Activated T-cell treated with anti-CD3 and anti-CD28 coated beads, Interleukin-2, amount 50 U/mL, for 4 hours (primary cell): ENCODE measurements at regions not wholly inside any gene's neighbourhood (a gene's known extent, or its start where the extent isn't known, plus 50 kb on each side); places are given as distances from the start of the nearest gene placed in this dataset.

Experiments used
- ATAC-seq, 2 donors: fragments of 200-7000 bp; cut with Tn5 transposase; one replicate each; pipeline ENCODE4 v1.10.0; 2021
- DNase-seq: peaks from one replicate; pipeline ENCODE4 v3.0.0-alpha.2; 2020
- H3K27me3 Mint-ChIP-seq: one replicate; pipeline ENCODE4 v1.8.0; 2021; ENCODE audit warnings: low read depth, mixed read lengths
- H3K36me3 Mint-ChIP-seq: one replicate; pipeline ENCODE4 v1.8.0; 2022; ENCODE audit warnings: mixed read lengths; ENCODE audit not compliant: insufficient read depth
- H3K4me1 Mint-ChIP-seq: one replicate; pipeline ENCODE4 v1.8.0; 2021; ENCODE audit warnings: low read depth, mixed read lengths
- H3K4me3 Mint-ChIP-seq: one replicate; pipeline ENCODE4 v1.8.0; 2021; ENCODE audit warnings: mild to moderate bottlenecking, moderate library complexity, mixed read lengths
- H3K9me3 Mint-ChIP-seq: one replicate; pipeline ENCODE4 v1.8.0; 2021; ENCODE audit warnings: mixed read lengths

GRCh38 chr5:82419559-82420332 is 141.6 kb upstream of the RPS23 start:
- no peaks in the 10 kb centered on the region for H3K27me3 Mint-ChIP-seq
- no peaks in the 10 kb centered on the region for H3K4me1 Mint-ChIP-seq

GRCh38 chr5:82418608-82418950 is 140.4 kb upstream of the RPS23 start:
- no peaks in the 10 kb centered on the region for H3K27me3 Mint-ChIP-seq
- H3K9me3 Mint-ChIP-seq = no peaks in the 10 kb centered on the region
- no peak for ATAC-seq

More at GRCh38 chr5:82419559-82420332, 141.6 kb upstream of the RPS23 start:
- H3K4me3 Mint-ChIP-seq = no peak overlapping the region
- ATAC-seq (no peak), DNase-seq (no peak)
- no peaks in the 10 kb centered on the region for H3K36me3 Mint-ChIP-seq
- no peaks in the 10 kb centered on the region for H3K9me3 Mint-ChIP-seq

GRCh38 chr5:82417776-82418607 is 139.8 kb upstream of the RPS23 start:
- no peak overlapping the region for H3K4me3 Mint-ChIP-seq

More at GRCh38 chr5:82418608-82418950, 140.4 kb upstream of the RPS23 start:
- Mint-ChIP-seq H3K4me1 (no peaks in the 10 kb centered on the region), H3K4me3 (no peak overlapping the region), H3K36me3 (no peaks in the 10 kb centered on the region)
- no peak for DNase-seq

GRCh38 chr5:82416512-82416911 is 138.4 kb upstream of the RPS23 start:
- Mint-ChIP-seq H3K4me1 (no peaks in the 10 kb centered on the region), H3K4me3 (no peak overlapping the region), H3K27me3 (no peaks in the 10 kb centered on the region), H3K9me3 (no peaks in the 10 kb centered on the region), H3K36me3 (no peaks in the 10 kb centered on the region)
- DNase-seq (no peak), ATAC-seq (no peak)

More at GRCh38 chr5:82417776-82418607, 139.8 kb upstream of the RPS23 start:
- Mint-ChIP-seq H3K27me3 (no peaks in the 10 kb centered on the region), H3K36me3 (no peaks in the 10 kb centered on the region), H3K9me3 (no peaks in the 10 kb centered on the region), H3K4me1 (no peaks in the 10 kb centered on the region)
- DNase-seq (no peak), ATAC-seq (no peak)

DNA sequence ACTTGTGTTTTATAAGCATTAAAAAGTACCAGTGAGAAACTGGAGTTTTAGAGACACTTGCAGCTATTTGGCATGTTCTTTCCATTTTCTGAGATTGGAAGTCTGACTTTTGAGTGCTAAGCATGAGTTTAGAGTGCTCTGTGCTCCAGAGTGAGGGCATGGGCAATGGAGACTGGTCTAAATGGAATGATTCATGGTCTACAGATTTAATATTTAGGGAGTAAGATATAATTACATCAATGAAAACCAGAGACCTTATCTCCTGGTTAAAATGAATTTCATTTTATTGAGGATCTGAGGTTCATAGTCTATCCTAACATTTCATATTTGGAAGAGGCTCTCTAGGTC is 135.9 kb upstream of the RPS23 start:
- Mint-ChIP-seq H3K36me3 (no peaks in the 10 kb centered on the region), H3K9me3 (no peaks in the 10 kb centered on the region), H3K27me3 (no peaks in the 10 kb centered on the region), H3K4me3 (no peak overlapping the region), H3K4me1 (no peaks in the 10 kb centered on the region)
- ATAC-seq (no peak), DNase-seq (no peak)

- H3K27me3 Mint-ChIP-seq = no peaks in the 10 kb centered on the region
- DNase-seq (no peak), ATAC-seq (no peak)
- H3K36me3 Mint-ChIP-seq = no peaks in the 10 kb centered on the region
- no peaks in the 10 kb centered on the region for H3K4me1 Mint-ChIP-seq
- no peaks in the 10 kb centered on the region for H3K9me3 Mint-ChIP-seq
- H3K4me3 Mint-ChIP-seq = no peak overlapping the region
These were observed 135.3 kb upstream of the RPS23 start for GRCh38 chr5:82413302-82414040.

DNA sequence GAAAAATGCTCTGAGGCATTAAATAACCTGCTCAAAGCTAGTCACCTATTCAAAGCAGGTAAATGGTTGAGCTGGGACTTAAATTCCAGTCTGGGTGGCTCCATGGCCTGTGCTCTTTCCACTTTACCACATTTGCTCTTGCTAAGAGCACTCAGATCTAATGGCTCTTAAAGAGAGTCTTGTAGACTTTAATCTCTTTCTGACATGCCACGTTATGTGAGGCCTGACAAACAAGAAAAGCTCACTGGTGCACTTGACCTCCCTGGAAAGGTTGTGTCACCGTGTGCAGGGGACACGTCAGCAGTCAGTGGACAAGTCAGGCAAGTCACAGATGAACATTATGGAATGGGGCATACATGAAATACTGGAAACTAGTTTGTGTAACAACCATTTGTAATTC is 129.9 kb upstream of the RPS23 start:
- no peaks in the 10 kb centered on the region for H3K27me3 Mint-ChIP-seq
- no peaks in the 10 kb centered on the region for H3K4me1 Mint-ChIP-seq
- H3K36me3 Mint-ChIP-seq = no peaks in the 10 kb centered on the region
- ATAC-seq = no peak
- H3K9me3 Mint-ChIP-seq = peaks cover 5% of the 10 kb centered on the region
- DNase-seq = no peak
- H3K4me3 Mint-ChIP-seq = no peak overlapping the region

- no peaks in the 10 kb centered on the region for H3K27me3 Mint-ChIP-seq
- H3K36me3 Mint-ChIP-seq = no peaks in the 10 kb centered on the region
- H3K4me1 Mint-ChIP-seq = no peaks in the 10 kb centered on the region
- no peak overlapping the region for H3K4me3 Mint-ChIP-seq
- ATAC-seq = no peak
- DNase-seq = no peak
- H3K9me3 Mint-ChIP-seq = peaks cover 5% of the 10 kb centered on the region
These were observed 128.1 kb upstream of the RPS23 start for GRCh38 chr5:82406205-82406773.

- no peaks in the 10 kb centered on the region for H3K4me1 Mint-ChIP-seq
- H3K4me3 Mint-ChIP-seq = no peak overlapping the region
- ATAC-seq = no peak
- no peaks in the 10 kb centered on the region for H3K27me3 Mint-ChIP-seq
- DNase-seq = no peak
- H3K36me3 Mint-ChIP-seq = no peaks in the 10 kb centered on the region
- peaks cover 5% of the 10 kb centered on the region for H3K9me3 Mint-ChIP-seq
These were observed 127.6 kb upstream of the RPS23 start for GRCh38 chr5:82405618-82406204.

- H3K4me3 Mint-ChIP-seq = no peak overlapping the region
- no peaks in the 10 kb centered on the region for H3K36me3 Mint-ChIP-seq
- peaks cover 5% of the 10 kb centered on the region for H3K9me3 Mint-ChIP-seq
- H3K27me3 Mint-ChIP-seq = no peaks in the 10 kb centered on the region
- DNase-seq = no peak
- no peak for ATAC-seq
- H3K4me1 Mint-ChIP-seq = no peaks in the 10 kb centered on the region
These were observed 127.0 kb upstream of the RPS23 start for GRCh38 chr5:82405161-82405560.

DNA sequence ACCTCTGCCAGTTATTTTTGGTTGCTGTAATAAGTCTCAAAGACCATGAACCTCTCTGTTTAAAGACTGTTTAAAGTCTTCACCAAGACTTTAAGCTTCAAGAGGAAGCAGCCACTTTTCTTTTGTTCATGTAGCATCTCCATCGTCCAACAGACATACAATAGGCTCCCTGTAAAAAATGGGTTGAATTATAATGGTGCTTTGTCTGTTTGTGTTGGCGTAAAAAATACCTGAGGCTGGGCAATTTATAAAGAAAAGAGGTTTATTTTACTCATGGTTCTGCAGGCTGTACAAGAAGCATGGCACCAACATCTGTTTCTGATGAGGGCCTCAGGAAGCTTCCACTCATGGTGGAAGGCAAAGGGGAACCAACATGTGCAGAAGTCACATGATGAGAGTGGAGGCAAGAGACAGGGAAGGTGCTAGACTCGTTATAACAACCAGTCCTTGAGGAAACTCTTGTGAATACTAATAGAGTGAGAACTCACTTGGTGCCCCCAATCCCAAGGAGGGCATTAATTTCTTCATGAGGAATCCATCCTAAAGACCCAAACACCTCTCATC is 126.3 kb upstream of the RPS23 start:
- Mint-ChIP-seq H3K9me3 (peaks cover 5% of the 10 kb centered on the region), H3K36me3 (no peaks in the 10 kb centered on the region), H3K27me3 (no peaks in the 10 kb centered on the region), H3K4me1 (no peaks in the 10 kb centered on the region), H3K4me3 (no peak overlapping the region)
- DNase-seq (no peak), ATAC-seq (no peak)

GRCh38 chr5:82403724-82404123 is 125.6 kb upstream of the RPS23 start:
- Mint-ChIP-seq H3K4me3 (no peak overlapping the region), H3K4me1 (no peaks in the 10 kb centered on the region), H3K36me3 (no peaks in the 10 kb centered on the region), H3K27me3 (no peaks in the 10 kb centered on the region), H3K9me3 (peaks cover 5% of the 10 kb centered on the region)
- no peak for ATAC-seq
- no peak for DNase-seq

- DNase-seq (no peak), ATAC-seq (no peak)
- Mint-ChIP-seq H3K4me1 (no peaks in the 10 kb centered on the region), H3K36me3 (no peaks in the 10 kb centered on the region), H3K4me3 (no peak overlapping the region), H3K9me3 (peaks cover 5% of the 10 kb centered on the region), H3K27me3 (no peaks in the 10 kb centered on the region)
These were observed 124.9 kb upstream of the RPS23 start for GRCh38 chr5:82403026-82403425.

GRCh38 chr5:82399111-82399510 is 121.0 kb upstream of the RPS23 start:
- DNase-seq (no peak), ATAC-seq (no peak)
- Mint-ChIP-seq H3K9me3 (no peaks in the 10 kb centered on the region), H3K36me3 (no peaks in the 10 kb centered on the region), H3K27me3 (no peaks in the 10 kb centered on the region), H3K4me3 (no peak overlapping the region), H3K4me1 (no peaks in the 10 kb centered on the region)
